GM12878 (cell line): ENCODE measurements at regions not wholly inside any gene's neighbourhood (a gene's known extent, or its start where the extent isn't known, plus 50 kb on each side); places are given as distances from the start of the nearest gene placed in this dataset.

Source experiments
- ATAC-seq: fragments of 200-7000 bp; cut with Tn5 transposase; 3 replicates; pipeline ENCODE4 v1.9.1; 2020; ENCODE audit warnings: mild to moderate bottlenecking, moderate library complexity
- BruUV-seq: library from RNA; stranded (reverse); fragments of 400-500 nt; replicated peaks from 2 replicates; lab custom pipeline; 2021; lab: Mats Ljungman, UMichigan
- CTCF ChIA-PET: fragments of 300-600 bp; sonication (Branson Sonifier 250); formaldehyde crosslinking; extraction: SDS; loops from one replicate; lab custom pipeline; 2021; ENCODE audit warnings: inconsistent platforms; lab: Yijun Ruan, JAX
- POLR2A ChIA-PET: fragments of 350-600 bp; formaldehyde crosslinking; extraction: SDS; loops from one replicate; lab custom pipeline; 2021; ENCODE audit warnings: inconsistent platforms; lab: Charles Lee
- RAD21 ChIA-PET: fragments of 300-600 bp; sonication (Branson Sonifier 250); formaldehyde crosslinking; loops from one replicate; lab custom pipeline; 2023; ENCODE audit warnings: antibody characterized with exemption; ENCODE audit not compliant: unreplicated experiment; lab: Charles Lee
- SMC1A ChIA-PET: fragments of 300-600 bp; sonication (Branson Sonifier 250); formaldehyde crosslinking; loops from one replicate; lab custom pipeline; 2023; ENCODE audit not compliant: unreplicated experiment, uncharacterized antibody; lab: Charles Lee
- DNase-seq: peaks from one replicate; pipeline ENCODE4 v3.0.0-alpha.2; 2011; ENCODE audit warnings: low read depth, low spot score
- FAIRE-seq: peaks from 3 replicates; lab custom pipeline; 2011; peaks lifted over from hg19 to GRCh38; lab: Jason Lieb, UNC
- H2AFZ ChIP-seq: 2 replicates; pipeline ENCODE4 v1.6.0; 2011; ENCODE audit warnings: low read depth, low read length, control low read depth; ENCODE audit not compliant: control insufficient read depth
- H3K27ac ChIP-seq: 2 replicates; pipeline ENCODE4 v1.5.1; 2011; ENCODE audit warnings: control low read depth; ENCODE audit not compliant: control insufficient read depth, insufficient read depth
- H3K27me3 ChIP-seq, 2 experiments: replicated peaks in 1 of 2; 2 replicates each; pipeline versions ENCODE4 v1.6.0 to v1.6.1; 2011; ENCODE audit warnings: low read length in 1 of 2; ENCODE audit not compliant: control insufficient read depth in 2 of 2, insufficient read depth in 2 of 2
- H3K36me3 ChIP-seq, 2 experiments: 2 replicates each; pipeline ENCODE4 v1.5.1; 2011; ENCODE audit warnings: low read length in 1 of 2; ENCODE audit not compliant: control insufficient read depth in 2 of 2, insufficient read depth in 2 of 2
- H3K4me1 ChIP-seq: 2 replicates; pipeline ENCODE4 v1.6.1; 2011; ENCODE audit warnings: mild to moderate bottlenecking, low read length, moderate library complexity, mixed read lengths; ENCODE audit not compliant: control insufficient read depth, insufficient read depth
- H3K4me2 ChIP-seq: 2 replicates; pipeline ENCODE4 v1.6.0; 2011; ENCODE audit warnings: control low read depth; ENCODE audit not compliant: control insufficient read depth, insufficient read depth
- H3K4me3 ChIP-seq: fragments of 200-600 bp; sonication (generic); 2 replicates; pipeline ENCODE4 v1.5.1; 2016
- H3K79me2 ChIP-seq: 2 replicates; pipeline ENCODE4 v1.6.0; 2011; ENCODE audit warnings: low read length; ENCODE audit not compliant: control insufficient read depth, insufficient read depth
- H3K9ac ChIP-seq: 2 replicates; pipeline ENCODE4 v1.8.0; 2011; ENCODE audit warnings: low read length, control low read depth, mixed read lengths; ENCODE audit not compliant: control insufficient read depth, insufficient read depth
- H3K9me3 ChIP-seq: replicated peaks from 3 replicates; pipeline ENCODE4 v1.5.1; 2011; ENCODE audit warnings: mild to moderate bottlenecking, low read length; ENCODE audit not compliant: control insufficient read depth, insufficient read depth
- H4K20me1 ChIP-seq: 2 replicates; pipeline ENCODE4 v1.6.0; 2011; ENCODE audit not compliant: control insufficient read depth, insufficient read depth
- HCFC1 ChIP-seq: fragments of 150-350 bp; IDR thresholded peaks from 2 replicates; pipeline ENCODE4 v1.6.1; 2014; ENCODE audit warnings: low read length
- IKZF2 ChIP-seq, 2 experiments: fragments of 450-650 bp; IDR thresholded peaks; 2 replicates each; pipeline ENCODE4 v1.6.1; 2017; ENCODE audit warnings: mild to moderate bottlenecking in 2 of 2, moderate library complexity in 2 of 2
- MYB ChIP-seq: fragments of 150-350 bp; IDR thresholded peaks from 2 replicates; pipeline ENCODE4 v1.6.1; 2014; ENCODE audit warnings: mild to moderate bottlenecking, low read depth, low read length, borderline replicate concordance
- SMARCA5 ChIP-seq: fragments of 450-650 bp; IDR thresholded peaks from 2 replicates; pipeline ENCODE4 v1.6.1; 2017; ENCODE audit warnings: mild to moderate bottlenecking
- SREBF1 ChIP-seq: IDR thresholded peaks from 2 replicates; pipeline ENCODE4 v1.6.1; 2012; ENCODE audit warnings: mild to moderate bottlenecking, low read length
- TCF3 ChIP-seq: IDR thresholded peaks from 2 replicates; pipeline ENCODE4 v1.6.1; 2012; ENCODE audit warnings: low read depth, mild to moderate bottlenecking, low read length, borderline replicate concordance; ENCODE audit not compliant: insufficient read depth
- WGBS: methylation state at CpG from one replicate; pipeline ENCODE4 v1.1.6; 2016; ENCODE audit warnings: low lambda C conversion rate; ENCODE audit not compliant: insufficient replicate concordance, insufficient coverage; ENCODE audit errors: missing lambda C conversion rate; 5-methylcytosine and 5-hydroxymethylcytosine counted together
- in situ Hi-C: fragments of 300-500 bp; cut with MboI; formaldehyde crosslinking; loops from 9 replicates; pipeline ENCODE4 v1.14.3; 2018; ENCODE audit warnings: mixed read lengths
- intact Hi-C: fragments of 100-400 bp; cut with micrococcal nuclease; formaldehyde crosslinking; loops from one replicate; pipeline ENCODE4 v1.14.2; 2022; ENCODE audit not compliant: unreplicated experiment
- TF ChIP-seq, protein P1 (sequence below): fragments of 450-650 bp; IDR thresholded peaks from 2 replicates; pipeline ENCODE4 v1.6.1; 2017; ENCODE audit warnings: mild to moderate bottlenecking
- TF ChIP-seq, protein P2 (sequence below): fragments of 450-650 bp; formaldehyde crosslinking; IDR thresholded peaks from 2 replicates; pipeline ENCODE4 v1.4.0; 2020; ENCODE audit warnings: mild to moderate bottlenecking, moderate library complexity
- TF ChIP-seq, protein P3 (sequence below): IDR thresholded peaks from 2 replicates; pipeline ENCODE4 v1.6.1; 2011; ENCODE audit warnings: borderline replicate concordance, low read depth, mild to moderate bottlenecking, moderate library complexity, mixed read lengths, low read length; ENCODE audit not compliant: insufficient read depth; ENCODE audit errors: extremely low read length
- TF ChIP-seq, protein P4 (sequence below): fragments of 450-650 bp; IDR thresholded peaks from 2 replicates; pipeline ENCODE4 v1.6.1; 2016; ENCODE audit warnings: mild to moderate bottlenecking, moderate library complexity, borderline replicate concordance

DNA sequence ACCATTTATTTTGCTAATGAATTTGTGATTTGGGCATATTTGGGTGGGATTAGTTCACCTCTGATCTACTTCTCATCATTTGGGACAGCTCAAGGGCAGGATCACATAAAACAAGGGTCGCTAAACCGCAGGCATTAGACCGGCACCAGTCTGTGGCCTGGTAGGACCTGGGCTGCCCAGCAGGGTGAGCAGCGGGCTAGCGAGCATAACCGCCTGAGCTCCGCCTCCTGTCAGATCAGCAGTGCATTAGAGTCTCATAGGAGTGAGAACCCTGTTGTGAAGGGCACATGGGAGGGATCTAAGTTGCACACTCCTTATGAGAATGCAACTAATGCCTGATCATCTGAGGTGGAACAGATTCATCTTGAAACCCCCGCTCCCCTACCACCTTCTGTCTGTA is 785.3 kb downstream of the TRHDE start (continued):
- TF ChIP-seq, protein P1, sequence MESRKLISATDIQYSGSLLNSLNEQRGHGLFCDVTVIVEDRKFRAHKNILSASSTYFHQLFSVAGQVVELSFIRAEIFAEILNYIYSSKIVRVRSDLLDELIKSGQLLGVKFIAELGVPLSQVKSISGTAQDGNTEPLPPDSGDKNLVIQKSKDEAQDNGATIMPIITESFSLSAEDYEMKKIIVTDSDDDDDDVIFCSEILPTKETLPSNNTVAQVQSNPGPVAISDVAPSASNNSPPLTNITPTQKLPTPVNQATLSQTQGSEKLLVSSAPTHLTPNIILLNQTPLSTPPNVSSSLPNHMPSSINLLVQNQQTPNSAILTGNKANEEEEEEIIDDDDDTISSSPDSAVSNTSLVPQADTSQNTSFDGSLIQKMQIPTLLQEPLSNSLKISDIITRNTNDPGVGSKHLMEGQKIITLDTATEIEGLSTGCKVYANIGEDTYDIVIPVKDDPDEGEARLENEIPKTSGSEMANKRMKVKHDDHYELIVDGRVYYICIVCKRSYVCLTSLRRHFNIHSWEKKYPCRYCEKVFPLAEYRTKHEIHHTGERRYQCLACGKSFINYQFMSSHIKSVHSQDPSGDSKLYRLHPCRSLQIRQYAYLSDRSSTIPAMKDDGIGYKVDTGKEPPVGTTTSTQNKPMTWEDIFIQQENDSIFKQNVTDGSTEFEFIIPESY: no peak
- TF ChIP-seq TCF3: no peak
- TF ChIP-seq, protein P2, sequence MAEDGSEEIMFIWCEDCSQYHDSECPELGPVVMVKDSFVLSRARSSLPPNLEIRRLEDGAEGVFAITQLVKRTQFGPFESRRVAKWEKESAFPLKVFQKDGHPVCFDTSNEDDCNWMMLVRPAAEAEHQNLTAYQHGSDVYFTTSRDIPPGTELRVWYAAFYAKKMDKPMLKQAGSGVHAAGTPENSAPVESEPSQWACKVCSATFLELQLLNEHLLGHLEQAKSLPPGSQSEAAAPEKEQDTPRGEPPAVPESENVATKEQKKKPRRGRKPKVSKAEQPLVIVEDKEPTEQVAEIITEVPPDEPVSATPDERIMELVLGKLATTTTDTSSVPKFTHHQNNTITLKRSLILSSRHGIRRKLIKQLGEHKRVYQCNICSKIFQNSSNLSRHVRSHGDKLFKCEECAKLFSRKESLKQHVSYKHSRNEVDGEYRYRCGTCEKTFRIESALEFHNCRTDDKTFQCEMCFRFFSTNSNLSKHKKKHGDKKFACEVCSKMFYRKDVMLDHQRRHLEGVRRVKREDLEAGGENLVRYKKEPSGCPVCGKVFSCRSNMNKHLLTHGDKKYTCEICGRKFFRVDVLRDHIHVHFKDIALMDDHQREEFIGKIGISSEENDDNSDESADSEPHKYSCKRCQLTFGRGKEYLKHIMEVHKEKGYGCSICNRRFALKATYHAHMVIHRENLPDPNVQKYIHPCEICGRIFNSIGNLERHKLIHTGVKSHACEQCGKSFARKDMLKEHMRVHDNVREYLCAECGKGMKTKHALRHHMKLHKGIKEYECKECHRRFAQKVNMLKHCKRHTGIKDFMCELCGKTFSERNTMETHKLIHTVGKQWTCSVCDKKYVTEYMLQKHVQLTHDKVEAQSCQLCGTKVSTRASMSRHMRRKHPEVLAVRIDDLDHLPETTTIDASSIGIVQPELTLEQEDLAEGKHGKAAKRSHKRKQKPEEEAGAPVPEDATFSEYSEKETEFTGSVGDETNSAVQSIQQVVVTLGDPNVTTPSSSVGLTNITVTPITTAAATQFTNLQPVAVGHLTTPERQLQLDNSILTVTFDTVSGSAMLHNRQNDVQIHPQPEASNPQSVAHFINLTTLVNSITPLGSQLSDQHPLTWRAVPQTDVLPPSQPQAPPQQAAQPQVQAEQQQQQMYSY (CRISPR knock-in tag): no peak
- TF ChIP-seq, protein P3, sequence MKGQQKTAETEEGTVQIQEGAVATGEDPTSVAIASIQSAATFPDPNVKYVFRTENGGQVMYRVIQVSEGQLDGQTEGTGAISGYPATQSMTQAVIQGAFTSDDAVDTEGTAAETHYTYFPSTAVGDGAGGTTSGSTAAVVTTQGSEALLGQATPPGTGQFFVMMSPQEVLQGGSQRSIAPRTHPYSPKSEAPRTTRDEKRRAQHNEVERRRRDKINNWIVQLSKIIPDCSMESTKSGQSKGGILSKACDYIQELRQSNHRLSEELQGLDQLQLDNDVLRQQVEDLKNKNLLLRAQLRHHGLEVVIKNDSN: no peak

DNA sequence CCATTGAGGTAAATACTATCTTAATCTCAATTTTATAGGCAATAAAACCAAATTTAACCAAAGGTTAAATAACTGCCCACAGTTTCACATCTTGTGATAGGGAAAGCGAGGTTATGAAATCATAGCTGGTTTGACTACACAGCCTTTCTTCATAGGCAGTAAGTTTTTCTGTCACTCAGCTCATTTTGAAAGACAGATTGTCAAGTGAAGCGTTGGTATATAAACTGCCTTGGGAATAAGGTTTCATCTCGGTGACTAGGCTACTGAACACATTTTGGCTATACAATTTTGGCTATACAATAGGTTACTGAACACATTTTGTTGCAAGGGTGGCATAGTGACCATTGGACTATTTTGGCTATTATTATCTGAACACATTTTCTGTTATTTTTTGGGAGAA is 793.7 kb downstream of the TRHDE start:
- in situ Hi-C loops (no loop called here), intact Hi-C loops (no loop called here)
- CTCF ChIA-PET: no interaction called here
- Histone ChIP-seq H3K36me3 (no peaks in the 10 kb centered on the region), H3K4me3 (no peak overlapping the region), H3K79me2 (no peaks in the 10 kb centered on the region), H3K9ac (no peak overlapping the region), H3K27me3 (no peaks in the 10 kb centered on the region), H3K27ac (no peak overlapping the region), H3K4me2 (no peak overlapping the region), H2AFZ (no peak overlapping the region), H3K4me1 (no peaks in the 10 kb centered on the region), H3K9me3 (no peaks in the 10 kb centered on the region), H4K20me1 (no peaks in the 10 kb centered on the region)
- DNase-seq: no peak
- SMC1A ChIA-PET: no interaction called here
- POLR2A ChIA-PET: no interaction called here
- no peak for ATAC-seq
- WGBS: 28% methylated on average over 3 of the region's 3 CpGs
- no TSS peak for BruUV-seq
- RAD21 ChIA-PET: no interaction called here
- FAIRE-seq: no peak
- no peak for TF ChIP-seq SREBF1
- TF ChIP-seq MYB: no peak
- no peak for TF ChIP-seq IKZF2 (IDR thresholded peaks at IDR 0.05)
- no peak for TF ChIP-seq SMARCA5
- TF ChIP-seq, protein P4, sequence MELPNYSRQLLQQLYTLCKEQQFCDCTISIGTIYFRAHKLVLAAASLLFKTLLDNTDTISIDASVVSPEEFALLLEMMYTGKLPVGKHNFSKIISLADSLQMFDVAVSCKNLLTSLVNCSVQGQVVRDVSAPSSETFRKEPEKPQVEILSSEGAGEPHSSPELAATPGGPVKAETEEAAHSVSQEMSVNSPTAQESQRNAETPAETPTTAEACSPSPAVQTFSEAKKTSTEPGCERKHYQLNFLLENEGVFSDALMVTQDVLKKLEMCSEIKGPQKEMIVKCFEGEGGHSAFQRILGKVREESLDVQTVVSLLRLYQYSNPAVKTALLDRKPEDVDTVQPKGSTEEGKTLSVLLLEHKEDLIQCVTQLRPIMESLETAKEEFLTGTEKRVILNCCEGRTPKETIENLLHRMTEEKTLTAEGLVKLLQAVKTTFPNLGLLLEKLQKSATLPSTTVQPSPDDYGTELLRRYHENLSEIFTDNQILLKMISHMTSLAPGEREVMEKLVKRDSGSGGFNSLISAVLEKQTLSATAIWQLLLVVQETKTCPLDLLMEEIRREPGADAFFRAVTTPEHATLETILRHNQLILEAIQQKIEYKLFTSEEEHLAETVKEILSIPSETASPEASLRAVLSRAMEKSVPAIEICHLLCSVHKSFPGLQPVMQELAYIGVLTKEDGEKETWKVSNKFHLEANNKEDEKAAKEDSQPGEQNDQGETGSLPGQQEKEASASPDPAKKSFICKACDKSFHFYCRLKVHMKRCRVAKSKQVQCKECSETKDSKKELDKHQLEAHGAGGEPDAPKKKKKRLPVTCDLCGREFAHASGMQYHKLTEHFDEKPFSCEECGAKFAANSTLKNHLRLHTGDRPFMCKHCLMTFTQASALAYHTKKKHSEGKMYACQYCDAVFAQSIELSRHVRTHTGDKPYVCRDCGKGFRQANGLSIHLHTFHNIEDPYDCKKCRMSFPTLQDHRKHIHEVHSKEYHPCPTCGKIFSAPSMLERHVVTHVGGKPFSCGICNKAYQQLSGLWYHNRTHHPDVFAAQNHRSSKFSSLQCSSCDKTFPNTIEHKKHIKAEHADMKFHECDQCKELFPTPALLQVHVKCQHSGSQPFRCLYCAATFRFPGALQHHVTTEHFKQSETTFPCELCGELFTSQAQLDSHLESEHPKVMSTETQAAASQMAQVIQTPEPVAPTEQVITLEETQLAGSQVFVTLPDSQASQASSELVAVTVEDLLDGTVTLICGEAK: no peak
- no peak for TF ChIP-seq HCFC1
